ENCODE measurements at regions not wholly inside any gene's neighbourhood (a gene's known extent, or its start where the extent isn't known, plus 50 kb on each side); places are given as distances from the start of the nearest gene placed in this dataset.

- TF ChIP-seq CTCF (IDR thresholded peaks at IDR 0.05; ENCODE audit: poor library complexity, severe bottlenecking) (no peak), EP300 (conservative IDR thresholded peaks at IDR 0.05; ENCODE audit: poor library complexity, severe bottlenecking) (no peak), POLR2AphosphoS5 (IDR thresholded peaks at IDR 0.05) (no peak), TAF1 (IDR thresholded peaks at IDR 0.05; ENCODE audit: low read depth) (no peak), EZH2 (IDR thresholded peaks at IDR 0.05; ENCODE audit: borderline replicate concordance, insufficient read depth, low read length, poor library complexity, severe bottlenecking) (no peak), REST (IDR thresholded peaks at IDR 0.05; ENCODE audit: borderline replicate concordance) (no peak), RAD21 (conservative IDR thresholded peaks at IDR 0.05) (no peak)
These were observed 181.4 kb upstream of the PCDH7 start for GRCh38 chr4:30538794-30539193.

All from neural cell (in vitro differentiated cells).